ENCODE measurements at regions not wholly inside any gene's neighbourhood (a gene's known extent, or its start where the extent isn't known, plus 50 kb on each side); places are given as distances from the start of the nearest gene placed in this dataset.

DNA sequence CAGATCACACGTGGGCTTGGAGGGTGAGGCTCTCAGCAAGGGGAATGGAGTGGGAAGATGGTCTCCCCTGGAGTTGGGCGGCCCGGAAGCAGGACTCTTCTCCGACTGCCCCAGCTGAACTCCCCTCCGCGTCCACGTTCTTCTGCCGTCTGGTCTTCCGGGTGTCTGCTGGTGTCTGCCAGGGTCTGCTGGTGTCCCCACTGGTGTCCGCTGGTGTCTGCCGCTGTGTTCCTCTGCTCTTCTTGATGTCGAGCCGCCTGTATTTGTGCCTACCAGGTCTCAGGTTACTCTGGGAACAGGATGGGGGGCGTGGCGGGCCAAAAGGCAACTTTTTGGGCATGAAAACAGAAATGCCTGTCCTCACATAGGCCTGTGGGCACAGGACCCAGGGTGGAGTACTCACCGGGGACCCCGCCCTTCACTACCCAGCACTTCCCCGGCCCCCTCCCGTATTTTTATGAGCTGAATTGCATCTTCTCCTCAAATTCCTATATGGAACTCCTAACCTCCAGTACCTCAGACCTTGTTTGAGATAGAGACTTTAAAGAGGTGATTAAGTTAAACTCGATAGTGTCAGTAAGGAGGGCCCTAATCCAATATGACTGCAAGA lies 675.4 kb downstream of the SEMA5A start:
- no peak for DNase-seq

DNA sequence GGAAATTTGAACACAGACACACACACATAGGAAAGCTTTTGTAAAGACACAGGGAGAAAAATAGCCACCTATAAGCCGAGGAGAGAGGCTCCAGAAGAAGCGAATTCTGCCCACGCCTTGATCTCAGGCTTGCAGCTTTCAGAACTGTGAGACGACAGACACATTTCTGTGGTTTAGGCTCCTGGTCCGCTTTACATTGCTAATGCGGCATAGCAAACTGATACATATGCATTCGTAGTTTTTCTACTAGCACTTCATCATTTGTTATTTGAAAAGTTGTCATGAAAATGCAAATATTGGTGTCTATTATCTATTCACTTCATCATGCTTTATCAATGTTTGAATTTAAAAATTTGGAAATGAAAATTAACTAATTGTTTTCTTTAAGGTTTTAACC lies 674.9 kb downstream of the SEMA5A start:
- no peak for DNase-seq

DNA sequence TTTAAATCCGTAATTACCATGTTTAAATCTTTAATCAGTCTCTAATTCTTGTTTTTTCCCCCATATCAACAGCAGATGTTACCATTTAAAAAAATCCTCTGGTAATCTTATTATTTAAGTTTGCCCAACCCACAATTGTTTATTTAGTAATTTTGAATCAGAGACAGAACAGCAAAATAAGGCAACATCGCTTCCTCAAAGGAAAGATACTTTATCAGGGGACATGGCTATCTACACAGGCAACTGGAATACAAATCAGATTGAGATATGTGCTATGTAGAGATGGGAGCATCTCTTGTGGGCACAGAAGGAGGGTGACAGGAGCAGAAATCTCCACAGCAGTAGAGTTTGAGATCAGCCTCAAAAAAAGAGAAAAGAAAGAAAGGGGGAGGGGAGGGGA lies 674.4 kb downstream of the SEMA5A start:
- DNase-seq, result no peak

DNA sequence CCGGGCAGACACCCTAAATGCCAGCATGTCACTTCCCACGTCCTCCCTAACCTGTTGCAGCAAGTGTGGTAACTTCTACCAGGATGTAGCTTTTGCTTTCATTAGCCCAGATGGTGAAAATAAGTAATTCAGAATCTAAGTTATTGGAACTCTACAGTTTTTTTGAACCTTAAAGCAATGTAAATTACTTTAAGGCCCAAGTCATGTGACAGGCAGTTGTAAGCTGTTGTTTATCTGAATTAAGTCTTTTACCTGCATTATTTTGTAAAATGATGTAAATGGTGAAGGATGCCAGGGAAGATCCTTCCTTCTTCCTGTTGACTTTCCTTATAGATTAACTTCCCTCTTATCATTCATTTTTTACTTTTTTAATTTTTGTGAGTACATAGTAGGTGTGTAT lies 670.2 kb downstream of the SEMA5A start:
- no peak for DNase-seq

DNA sequence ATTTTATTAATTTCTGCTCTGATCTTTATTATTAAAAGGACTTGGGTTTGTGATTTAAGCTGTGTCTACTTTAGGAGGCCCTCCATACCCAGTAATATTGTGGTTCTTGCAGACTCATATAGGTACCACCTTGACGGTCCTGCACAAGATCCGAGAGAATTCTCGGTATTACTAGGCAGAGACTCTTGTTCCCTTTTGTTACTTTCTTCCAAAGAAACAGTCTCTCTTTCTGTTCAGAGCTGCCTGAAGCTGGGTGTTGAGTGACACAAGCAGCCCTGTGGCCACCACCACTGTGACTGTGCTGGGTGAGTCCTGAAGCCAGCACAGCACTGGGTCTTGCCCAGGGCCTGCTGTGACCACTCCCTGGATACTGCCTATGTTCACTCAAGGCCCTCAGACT lies 666.6 kb downstream of the SEMA5A start:
- no peak for DNase-seq

DNA sequence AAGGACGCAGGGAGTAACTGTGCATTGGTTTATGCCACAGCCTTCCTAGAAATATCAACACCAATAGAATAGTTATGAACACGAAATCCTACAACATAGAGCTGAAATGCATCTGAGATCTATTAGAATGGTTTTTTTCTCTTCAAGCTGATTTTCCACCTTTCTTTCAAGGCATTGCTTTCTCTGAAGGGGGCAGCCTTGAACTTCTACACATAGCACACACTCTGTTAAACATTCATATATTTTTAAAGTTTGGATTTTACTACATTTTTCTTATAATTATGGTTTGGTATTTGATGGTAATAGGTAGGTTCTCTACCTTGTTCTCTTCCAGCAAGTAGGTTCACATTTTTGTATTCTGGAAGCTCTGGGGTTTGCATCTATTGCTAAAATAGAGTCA lies 661.8 kb downstream of the SEMA5A start:
- no peak for DNase-seq

DNA sequence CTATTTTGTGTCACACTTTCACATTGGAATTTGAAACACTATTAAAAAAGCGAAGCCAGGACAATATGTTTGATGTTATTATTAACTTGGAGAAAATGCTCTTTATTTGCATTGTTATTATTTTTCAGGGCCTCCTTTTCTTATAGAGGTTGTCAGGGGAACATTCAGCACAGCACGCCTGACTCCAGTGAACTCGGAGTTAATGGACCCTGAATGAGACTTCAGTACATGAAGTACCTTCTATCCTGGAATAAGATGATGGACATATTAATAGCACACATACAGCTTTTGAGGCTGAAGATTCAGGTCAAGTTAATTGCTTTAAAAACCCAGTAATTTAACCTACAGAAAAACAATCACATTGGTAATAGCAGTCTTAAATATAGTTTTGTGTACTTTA lies 652.9 kb downstream of the SEMA5A start:
- no peak for DNase-seq

DNA sequence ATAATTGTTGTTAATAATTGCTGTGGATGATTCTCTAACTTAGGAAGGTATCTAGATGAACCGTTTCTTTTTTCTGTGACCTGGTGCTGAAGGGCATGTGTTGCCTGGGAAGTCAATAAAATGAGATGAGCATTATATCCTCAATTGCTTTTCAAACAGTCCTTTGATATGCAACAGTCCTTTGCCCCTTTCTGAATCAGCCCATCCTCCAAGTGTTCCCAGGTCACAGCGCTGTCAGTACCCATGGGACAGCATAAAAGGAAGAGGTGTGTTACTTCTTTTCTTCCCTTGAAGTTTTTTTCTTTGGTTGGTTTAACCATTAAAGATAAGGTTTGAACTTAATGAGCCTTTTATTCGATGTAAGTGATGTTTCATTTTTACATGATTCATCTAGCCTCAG lies 651.8 kb downstream of the SEMA5A start:
- no peak for DNase-seq

DNA sequence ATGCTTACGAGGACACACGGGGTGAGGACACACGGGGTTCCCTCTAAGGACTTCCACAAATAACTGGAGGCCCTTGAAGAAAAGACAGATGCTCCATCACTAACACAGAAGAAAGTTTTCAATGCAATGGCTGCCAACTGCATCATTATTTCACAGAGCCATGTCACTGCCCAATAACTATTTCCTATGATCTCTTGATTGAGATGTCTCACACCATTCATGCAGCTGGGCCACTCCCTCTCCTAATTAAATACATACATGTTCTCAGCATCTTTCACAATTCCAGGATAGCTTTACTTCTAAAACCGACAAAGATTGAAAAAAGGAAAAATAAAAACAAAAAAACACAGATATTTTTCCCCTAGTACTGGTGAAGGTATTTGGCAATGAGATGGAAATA lies 650.8 kb downstream of the SEMA5A start:
- no peak for DNase-seq

DNA sequence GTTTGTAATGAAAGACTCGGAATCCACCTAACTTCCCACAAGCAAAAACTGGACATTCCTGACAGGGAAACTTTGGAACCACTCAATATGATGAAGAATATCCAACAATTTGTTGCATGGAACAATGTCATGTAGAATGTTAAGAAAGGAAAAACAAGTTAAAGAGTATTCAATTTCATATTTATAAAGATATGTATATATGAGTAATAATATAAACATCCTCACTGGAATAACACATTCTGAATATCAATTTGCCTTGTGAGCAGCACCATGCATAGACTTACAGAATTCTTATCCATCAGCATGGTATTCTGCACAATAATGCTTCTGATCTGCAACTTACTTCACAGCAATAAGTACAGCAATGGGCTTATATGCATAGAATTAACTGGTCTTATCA lies 650.3 kb downstream of the SEMA5A start:
- no peak for DNase-seq

DNA sequence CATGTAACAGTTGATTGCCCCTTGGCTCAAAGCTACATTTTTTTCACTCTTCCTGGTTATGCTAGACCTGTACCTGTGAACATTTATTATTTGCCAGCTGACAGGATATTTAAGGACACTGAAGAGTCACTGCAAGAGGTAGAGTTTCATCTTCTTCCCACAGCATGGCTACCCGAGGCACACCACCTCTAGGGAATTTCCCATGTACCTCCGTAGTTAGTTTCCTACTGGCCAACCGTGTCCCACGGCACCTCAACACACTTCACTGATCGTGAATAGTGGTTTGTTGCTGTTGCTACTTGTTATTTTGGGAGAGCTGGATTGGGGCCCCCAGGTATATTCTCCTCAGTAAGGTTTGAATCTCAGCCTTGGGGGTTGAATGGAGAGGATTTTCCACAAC lies 648.6 kb downstream of the SEMA5A start:
- no peak for DNase-seq

DNA sequence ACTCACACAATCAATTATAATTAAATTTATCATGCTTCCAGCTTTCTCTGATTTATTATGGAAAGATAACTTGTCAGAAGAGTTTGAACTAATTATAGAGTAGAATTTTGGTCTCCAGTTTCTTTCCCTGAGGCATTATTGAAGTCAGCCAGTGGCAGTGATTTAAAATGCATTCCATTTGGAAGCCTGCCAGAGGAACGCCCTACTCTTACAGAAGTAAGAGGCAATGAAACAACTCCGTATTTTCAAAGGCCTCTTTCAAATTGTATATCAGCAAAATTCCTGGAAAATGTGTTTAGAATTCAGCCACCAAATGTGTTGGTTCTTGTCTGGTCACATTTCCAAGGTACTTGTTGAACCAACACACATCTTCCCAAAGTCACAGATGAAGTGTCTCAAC lies 640.9 kb downstream of the SEMA5A start:
- DNase-seq, result no peak

DNA sequence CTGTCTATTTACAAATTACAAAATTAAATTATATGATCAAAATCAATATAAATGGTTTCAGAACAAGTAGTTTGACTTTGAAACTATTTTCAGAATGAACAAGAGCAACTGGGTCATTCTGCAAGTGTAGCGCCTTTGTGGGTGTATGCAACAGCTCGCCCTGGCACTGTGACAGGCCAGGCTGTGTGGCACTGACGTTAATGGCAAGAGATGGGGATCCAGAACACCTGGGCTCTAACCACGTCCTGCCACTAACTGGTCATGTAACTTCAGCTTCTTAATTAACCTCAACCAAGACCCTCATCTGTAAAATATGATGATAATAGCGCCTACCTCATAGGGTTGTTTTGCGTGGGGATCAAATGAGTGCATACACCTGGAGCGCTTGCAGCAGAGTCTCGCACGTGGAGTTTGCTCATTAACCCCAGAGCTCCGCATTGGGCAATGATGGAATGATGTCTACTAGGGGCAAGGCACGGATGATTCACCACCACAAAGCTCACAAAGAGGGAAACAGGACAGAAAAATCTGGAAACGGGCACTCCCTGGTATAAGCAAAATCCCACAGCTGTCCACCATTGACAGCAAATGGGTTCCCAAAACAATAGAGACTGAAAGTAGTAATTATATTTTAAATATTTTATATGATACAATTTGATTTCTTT lies 639.4 kb downstream of the SEMA5A start:
- no peak for DNase-seq

DNA sequence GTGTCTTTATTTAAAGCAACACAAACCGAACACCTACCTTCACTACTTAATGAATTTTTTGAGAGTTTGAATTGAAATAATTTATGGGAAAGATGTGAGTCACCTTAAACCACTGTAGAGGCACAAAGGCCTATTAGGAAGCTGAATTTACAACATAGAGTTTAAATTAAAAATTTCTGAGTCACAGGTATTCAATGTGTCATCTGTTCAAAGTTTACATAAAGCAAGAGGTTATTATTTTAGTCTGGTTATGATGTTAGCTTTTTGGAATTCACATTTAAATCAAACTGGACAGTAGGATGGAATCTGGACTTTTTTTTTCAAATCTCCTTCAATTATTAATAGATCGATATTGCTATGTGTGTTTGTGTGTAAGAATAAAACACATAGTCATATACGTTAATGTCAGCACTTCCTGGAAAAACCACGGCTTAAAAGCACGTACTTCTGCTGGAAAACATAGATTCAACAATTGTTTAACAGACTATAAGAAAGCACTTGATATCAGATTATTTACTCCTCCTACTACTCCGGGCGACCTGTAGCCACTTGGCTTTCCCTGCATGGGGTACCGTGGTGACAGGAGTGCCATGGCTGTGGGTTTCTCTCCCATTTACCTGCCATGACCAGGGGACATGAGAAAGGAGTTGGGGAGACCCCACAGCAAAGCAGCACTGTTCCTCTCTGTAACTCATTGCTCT lies 638.6 kb downstream of the SEMA5A start:
- DNase-seq, result no peak

DNA sequence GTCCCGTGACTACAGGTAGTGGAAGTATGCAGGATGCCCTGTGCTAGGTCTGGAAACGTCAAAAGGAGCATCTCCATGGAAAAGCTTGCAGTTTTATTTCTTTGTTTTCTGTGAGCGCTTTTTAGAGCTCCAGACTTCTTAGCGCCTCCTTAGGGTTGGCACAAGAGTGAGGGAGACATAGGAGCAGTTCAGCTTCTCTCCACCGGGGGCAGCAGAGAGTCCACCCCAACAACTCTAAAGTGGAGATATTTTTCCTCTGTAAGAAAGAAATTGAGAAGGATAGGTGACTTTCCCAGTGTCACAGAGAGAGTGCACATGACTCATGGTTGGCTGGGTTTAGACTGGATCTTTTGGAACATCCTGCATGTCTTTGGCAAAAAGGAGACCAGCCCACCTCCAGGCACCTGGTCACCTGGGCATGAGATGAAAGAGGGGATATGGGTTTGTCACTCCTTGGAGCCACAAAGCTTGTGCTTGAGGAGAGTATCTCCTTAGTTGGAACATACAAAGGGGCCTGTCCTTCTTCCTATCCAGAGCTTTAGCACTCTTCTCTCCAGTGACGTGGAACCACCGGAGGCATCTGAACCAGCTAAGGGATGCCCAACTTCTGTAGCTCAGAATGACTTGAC lies 637.7 kb downstream of the SEMA5A start:
- DNase-seq, result no peak

DNA sequence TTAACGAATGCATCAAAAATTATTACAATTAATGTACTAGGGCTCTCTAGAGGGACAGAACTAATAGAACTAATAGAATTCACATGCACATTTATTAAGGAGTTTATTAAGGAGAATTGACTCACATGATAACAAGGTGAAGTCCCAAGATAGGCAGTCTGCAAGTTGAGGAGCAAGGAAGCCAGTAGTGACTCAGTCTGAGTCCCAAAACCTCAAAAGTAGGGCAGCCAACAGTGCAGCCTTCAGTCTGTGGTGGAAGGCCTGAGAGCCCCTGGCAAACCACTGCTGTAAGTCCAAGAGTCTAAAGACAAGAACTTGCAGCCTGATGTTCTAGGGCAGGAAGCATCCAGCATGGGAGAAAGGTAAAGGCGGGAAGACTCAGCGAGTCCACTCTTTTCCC lies 633.8 kb downstream of the SEMA5A start:
- no peak for DNase-seq

DNA sequence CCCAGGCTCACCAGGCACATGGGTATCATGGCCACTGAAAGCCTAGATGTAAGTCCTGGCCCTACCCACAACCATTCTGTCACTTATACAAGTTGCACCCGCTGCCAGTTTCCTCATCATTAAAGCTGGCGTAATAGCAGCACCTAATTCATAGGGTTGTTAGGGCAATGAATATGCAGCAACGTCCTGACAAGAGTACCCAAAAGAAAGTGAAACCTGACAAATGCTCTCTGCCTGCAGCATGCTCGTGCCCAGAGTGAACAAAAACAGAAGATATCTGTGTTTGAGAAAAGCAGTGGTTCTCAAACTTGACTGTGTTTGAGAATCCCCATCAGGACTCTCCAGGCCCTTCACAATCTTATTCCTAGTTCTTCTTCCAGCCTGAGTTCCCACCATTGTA lies 632.4 kb downstream of the SEMA5A start:
- no peak for DNase-seq

DNA sequence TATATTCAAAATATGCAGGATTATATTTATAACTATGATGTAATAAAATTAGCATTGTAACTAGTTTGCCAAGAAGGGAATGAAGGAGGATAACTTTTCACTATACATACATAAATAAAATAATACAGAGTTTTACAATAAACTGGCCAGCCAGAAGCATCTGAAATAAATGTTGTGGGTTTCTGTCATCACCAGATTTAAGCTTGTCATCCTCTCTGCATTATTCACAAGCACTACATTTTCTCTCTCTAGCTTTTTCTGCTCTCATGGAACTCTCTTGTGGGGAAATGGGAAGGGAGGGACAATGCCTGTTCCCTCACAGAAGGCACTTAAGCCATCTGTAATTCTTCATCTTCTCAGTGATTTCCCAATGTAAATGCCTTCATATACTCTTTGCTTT lies 626.8 kb downstream of the SEMA5A start:
- DNase-seq, result no peak

DNA sequence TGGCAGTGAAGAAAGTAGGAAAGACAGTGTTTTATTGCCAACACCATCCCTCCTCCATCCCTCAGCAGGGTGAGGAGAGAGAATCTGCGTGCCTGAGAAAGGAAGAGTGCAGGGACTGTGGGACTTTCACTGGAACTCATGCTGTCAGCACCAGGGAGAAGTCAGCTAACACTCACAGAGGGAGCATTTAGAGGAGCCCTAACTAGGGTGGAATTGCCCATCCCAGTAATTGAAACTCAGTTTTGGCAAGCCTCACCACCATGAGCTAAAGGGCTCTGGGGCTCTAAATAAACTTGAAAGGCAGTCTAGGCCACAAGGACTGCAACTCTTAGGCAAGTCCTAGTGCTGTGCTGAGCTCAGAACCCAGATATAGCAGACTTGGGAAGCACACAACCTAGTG lies 622.3 kb downstream of the SEMA5A start:
- DNase-seq, result no peak

DNA sequence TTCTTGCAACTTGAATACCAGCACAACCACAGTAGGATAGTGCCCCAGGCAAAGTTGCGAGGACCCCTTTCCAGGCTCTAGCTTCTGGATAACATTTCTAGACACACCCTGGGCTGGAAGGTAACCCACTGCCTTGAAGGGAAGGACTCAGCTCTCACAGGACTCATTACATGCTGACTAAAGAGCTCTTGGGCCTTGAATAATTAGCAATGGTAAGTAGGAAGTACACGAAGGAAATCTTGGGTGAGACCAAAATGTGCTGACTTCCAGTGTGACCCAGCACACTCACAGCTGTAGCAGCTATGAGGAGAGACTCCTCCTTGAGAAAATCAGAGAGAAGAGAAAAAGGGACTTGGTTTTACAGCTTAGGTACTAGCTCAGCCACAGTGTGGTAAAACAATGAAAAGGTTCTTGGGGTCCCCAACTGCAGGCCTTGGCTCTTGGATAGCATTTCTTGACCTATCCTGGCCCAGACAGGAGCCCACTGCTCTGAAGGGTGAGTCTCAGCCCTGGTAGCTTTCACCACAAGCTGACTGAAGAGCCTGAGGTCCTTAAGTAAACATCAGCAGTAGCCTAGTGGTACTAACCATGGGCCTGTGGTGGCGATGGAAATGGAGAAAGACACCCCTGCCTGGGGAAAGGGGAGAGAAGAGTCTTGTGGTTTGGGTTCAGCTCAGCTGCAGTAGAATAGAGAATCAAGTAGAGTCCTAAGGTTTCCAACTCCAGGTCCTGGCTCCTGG lies 621.7 kb downstream of the SEMA5A start:
- no peak for DNase-seq

DNA sequence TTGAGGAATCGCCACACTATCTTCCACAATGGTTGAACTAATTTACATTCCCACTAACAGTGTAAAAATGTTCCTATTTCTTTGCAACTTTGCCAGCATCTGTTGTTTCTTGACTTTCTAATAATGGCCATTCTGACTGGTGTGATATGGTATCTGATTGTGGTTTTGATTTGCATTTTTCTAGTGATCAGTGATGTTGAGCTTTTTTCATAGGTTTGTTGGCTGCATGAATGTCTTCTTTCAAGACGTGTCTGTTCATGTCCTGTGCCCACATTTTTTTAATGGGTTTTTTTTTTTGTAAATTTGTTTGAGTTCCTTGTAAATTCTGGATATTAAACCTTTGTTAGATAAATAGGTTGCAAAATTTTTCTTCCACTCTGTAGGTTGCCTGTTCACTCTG lies 615.9 kb downstream of the SEMA5A start:
- no peak for DNase-seq

DNA sequence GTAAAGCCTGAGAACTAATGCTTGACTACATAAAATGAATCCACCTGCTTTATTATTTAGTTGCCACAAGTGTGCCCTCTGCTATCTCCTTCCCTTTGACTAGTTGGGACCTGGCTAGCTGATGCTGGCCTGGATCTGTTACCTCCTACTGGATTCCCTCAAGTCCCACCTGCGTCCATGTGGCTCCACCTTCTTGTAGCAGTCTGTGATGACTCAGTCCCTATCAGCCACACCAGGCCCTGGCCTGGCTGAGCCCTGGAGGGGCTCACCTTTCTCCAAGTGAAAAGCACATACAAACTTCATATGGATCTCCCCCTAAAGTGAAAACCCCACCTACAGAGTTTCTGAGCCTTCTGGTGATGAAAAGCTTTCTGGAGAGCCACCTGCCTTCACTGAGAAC lies 611.4 kb downstream of the SEMA5A start:
- no peak for DNase-seq

DNA sequence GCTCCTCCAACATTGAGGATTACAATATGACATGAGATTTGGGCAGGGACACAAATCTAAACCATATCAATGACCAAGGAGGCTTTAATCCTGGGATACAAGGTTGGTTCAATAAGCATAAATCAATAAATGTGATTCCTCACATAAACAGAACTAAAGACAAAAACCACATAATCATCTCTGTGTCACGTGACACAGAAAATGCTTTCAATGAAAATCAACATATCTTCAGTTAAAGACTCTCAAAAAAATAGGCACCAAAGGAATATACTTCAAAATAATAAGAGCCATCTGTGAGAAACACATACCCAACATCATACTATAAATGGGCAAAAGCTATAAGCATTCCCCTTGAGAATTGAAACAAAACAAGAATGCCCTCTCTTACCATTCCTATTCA lies 604.9 kb downstream of the SEMA5A start:
- DNase-seq, result no peak

DNA sequence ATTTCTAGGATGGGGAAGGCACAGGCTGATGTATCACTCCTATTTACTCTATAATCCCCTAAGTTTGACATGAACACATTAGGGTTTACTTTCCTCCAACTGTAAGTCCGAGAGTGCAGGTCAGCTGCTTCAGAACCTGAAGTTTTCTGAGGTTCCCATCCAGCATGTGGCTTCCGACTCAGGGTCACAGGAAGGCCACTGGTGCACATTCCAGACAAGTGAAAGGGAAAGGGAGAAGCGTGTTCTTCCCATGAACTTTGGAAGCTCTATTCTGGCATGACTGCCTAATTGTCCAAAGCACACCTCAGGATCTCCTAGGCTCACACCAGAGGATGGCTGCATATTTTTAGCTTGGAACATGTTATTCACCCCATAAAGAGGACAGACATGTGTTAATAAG lies 602.6 kb downstream of the SEMA5A start:
- DNase-seq, result no peak

Measured in SIG-M5 (cell line).